ENCODE measurements at regions not wholly inside any gene's neighbourhood (a gene's known extent, or its start where the extent isn't known, plus 50 kb on each side); places are given as distances from the start of the nearest gene placed in this dataset.
"Not testable (repeated sequence)": the region's sequence is repeated elsewhere in the genome, so short reads cannot be mapped to it uniquely, and the experiment has no call there.

GRCh38 chr12:61282790-61283575 lies 977.2 kb upstream of the USP15 start:
- H3K27me3 ChIP-seq (replicated peaks; ENCODE audit: insufficient read depth) = no peaks in the 10 kb centered on the region
- DNase-seq (ENCODE audit: low spot score) = no peak
- intact Hi-C loops (cut with DNase I) = no loop called here
- WGBS = 78% methylated on average over 3 of the region's 3 CpGs
- H3K4me1 ChIP-seq (replicated peaks) = no peaks in the 10 kb centered on the region
- no peaks in the 10 kb centered on the region for H3K9me3 ChIP-seq
- H3K36me3 ChIP-seq = no peaks in the 10 kb centered on the region
- TF ChIP-seq POLR2A (IDR thresholded peaks at IDR 0.05) = no peak
- H3K4me3 ChIP-seq = no peak overlapping the region
- H3K27ac ChIP-seq = no peak overlapping the region

GRCh38 chr12:61290473-61290872 lies 969.7 kb upstream of the USP15 start:
- WGBS = 84% methylated on average over 2 of the region's 2 CpGs
- no peak overlapping the region for H3K4me3 ChIP-seq
- H3K36me3 ChIP-seq = no peaks in the 10 kb centered on the region
- no peaks in the 10 kb centered on the region for H3K9me3 ChIP-seq
- DNase-seq (ENCODE audit: low spot score) = no peak
- H3K4me1 ChIP-seq (replicated peaks) = no peaks in the 10 kb centered on the region
- intact Hi-C loops (cut with DNase I) = no loop called here
- no peaks in the 10 kb centered on the region for H3K27me3 ChIP-seq (replicated peaks; ENCODE audit: insufficient read depth)
- no peak overlapping the region for H3K27ac ChIP-seq
- TF ChIP-seq CTCF (IDR thresholded peaks at IDR 0.05) = no peak
- TF ChIP-seq POLR2A (IDR thresholded peaks at IDR 0.05) = no peak
- no peak for TF ChIP-seq POLR2AphosphoS5 (IDR thresholded peaks at IDR 0.05)

- no peak overlapping the region for H3K27ac ChIP-seq
- no peak overlapping the region for H3K4me3 ChIP-seq
- H3K4me1 ChIP-seq (replicated peaks) = no peaks in the 10 kb centered on the region
- WGBS = 86% methylated on average over 2 of the region's 2 CpGs
- H3K36me3 ChIP-seq = no peaks in the 10 kb centered on the region
- no peak for DNase-seq (ENCODE audit: low spot score)
- no peaks in the 10 kb centered on the region for H3K27me3 ChIP-seq (replicated peaks; ENCODE audit: insufficient read depth)
- no peaks in the 10 kb centered on the region for H3K9me3 ChIP-seq
- intact Hi-C loops (cut with DNase I) = no loop called here
- TF ChIP-seq CTCF (IDR thresholded peaks at IDR 0.05) (no peak), POLR2A (IDR thresholded peaks at IDR 0.05) (no peak), POLR2AphosphoS5 (IDR thresholded peaks at IDR 0.05) (no peak)
Observed at GRCh38 chr12:61291647-61292046, 968.6 kb upstream of the USP15 start.

GRCh38 chr12:61294011-61294410 lies 966.2 kb upstream of the USP15 start:
- H3K9me3 ChIP-seq; DNase-seq (ENCODE audit: low spot score); H3K4me3 ChIP-seq; H3K27ac ChIP-seq; H3K36me3 ChIP-seq; H3K27me3 ChIP-seq (replicated peaks; ENCODE audit: insufficient read depth); H3K4me1 ChIP-seq (replicated peaks); intact Hi-C loops (cut with DNase I): not testable (repeated sequence)
- 95% methylated on average over 13 of the region's 13 CpGs for WGBS

- 59% methylated on average over 2 of the region's 2 CpGs for WGBS
- H3K4me3 ChIP-seq = no peak overlapping the region
- intact Hi-C loops (cut with DNase I) = no loop called here
- H3K27ac ChIP-seq = no peak overlapping the region
- H3K9me3 ChIP-seq = no peaks in the 10 kb centered on the region
- H3K36me3 ChIP-seq = no peaks in the 10 kb centered on the region
- no peak for DNase-seq (ENCODE audit: low spot score)
- no peaks in the 10 kb centered on the region for H3K27me3 ChIP-seq (replicated peaks; ENCODE audit: insufficient read depth)
- no peaks in the 10 kb centered on the region for H3K4me1 ChIP-seq (replicated peaks)
- TF ChIP-seq CTCF (IDR thresholded peaks at IDR 0.05) (no peak), POLR2AphosphoS5 (IDR thresholded peaks at IDR 0.05) (no peak), POLR2A (IDR thresholded peaks at IDR 0.05) (no peak)
Observed at GRCh38 chr12:61301817-61302216, 958.4 kb upstream of the USP15 start.

- no peak for TF ChIP-seq CTCF (IDR thresholded peaks at IDR 0.05)
- TF ChIP-seq POLR2A (IDR thresholded peaks at IDR 0.05) = no peak
- TF ChIP-seq POLR2AphosphoS5 (IDR thresholded peaks at IDR 0.05) = no peak
- intact Hi-C loops (cut with DNase I) = no loop called here
- 80% methylated on average over 4 of the region's 4 CpGs for WGBS
Observed at GRCh38 chr12:61302282-61302681, 957.9 kb upstream of the USP15 start.

More at GRCh38 chr12:61302282-61302681, 957.9 kb upstream of the USP15 start:
- Histone ChIP-seq H3K4me3 (no peak overlapping the region), H3K36me3 (no peaks in the 10 kb centered on the region), H3K27me3 (replicated peaks; ENCODE audit: insufficient read depth) (no peaks in the 10 kb centered on the region), H3K9me3 (no peaks in the 10 kb centered on the region), H3K4me1 (replicated peaks) (no peaks in the 10 kb centered on the region), H3K27ac (no peak overlapping the region)
- DNase-seq (ENCODE audit: low spot score) = no peak

Data from prostate gland (tissue), 2 donors.